ENCODE measurements at regions not wholly inside any gene's neighbourhood (a gene's known extent, or its start where the extent isn't known, plus 50 kb on each side); places are given as distances from the start of the nearest gene placed in this dataset.

DNA sequence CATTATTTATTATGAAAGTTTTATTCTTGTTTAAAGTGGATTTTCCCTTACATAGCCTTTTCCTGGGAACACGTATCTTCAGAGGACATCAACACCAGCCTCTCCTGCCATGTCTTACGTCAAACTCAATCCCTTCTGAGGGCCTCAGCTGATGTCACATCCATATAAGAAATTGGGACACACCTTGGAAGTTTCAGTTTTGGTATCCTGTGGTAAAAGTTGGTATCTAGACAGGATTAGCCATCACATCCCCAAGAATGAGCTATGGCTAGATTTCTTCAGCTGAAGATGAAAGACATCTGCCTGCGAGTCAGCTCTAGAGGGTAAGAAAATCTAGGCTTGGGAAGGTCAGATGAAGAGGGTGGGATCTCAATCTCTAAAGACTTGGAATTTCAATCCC, 75.8 kb upstream of the ZNF516 start:
- DNase-seq (ENCODE audit: low spot score): no peak

DNA sequence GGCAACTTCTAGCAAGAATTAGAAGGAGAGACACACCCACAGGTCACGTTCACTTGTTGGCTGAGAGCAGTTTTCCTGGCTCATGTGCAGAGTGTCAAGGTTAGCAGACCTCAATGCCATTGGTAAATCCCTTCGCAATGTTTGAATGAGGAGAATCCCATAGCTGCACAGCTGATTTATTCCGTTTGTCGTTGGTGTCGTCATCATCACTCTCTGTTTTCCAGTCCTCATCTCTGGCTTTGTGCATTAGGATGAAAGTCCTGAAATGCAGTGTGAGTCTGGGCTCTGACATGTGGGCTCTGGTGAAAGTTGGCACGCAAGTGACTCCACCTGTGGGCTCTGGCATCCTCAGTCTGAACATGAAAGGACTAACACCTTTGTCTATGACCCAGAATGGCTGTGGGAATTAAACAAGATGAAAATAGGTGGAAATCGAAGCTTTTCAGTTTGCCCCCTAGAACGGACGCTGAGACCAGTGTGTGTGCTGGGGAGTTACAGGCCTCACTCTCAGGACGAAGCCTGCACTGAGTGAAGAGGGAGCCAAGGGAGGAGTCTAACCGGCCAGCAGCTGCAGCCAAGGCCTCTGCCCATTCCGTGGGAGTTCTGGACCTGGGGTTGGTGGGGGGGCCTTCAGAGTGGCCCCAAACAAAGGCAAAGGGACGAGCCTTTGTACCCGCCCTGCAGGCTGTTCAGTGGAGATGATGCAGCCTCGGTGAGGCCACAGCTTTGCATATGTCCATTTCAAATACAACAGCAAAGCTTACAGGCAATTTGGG, 74.8 kb upstream of the ZNF516 start:
- DNase-seq (ENCODE audit: low spot score): no peak

DNA sequence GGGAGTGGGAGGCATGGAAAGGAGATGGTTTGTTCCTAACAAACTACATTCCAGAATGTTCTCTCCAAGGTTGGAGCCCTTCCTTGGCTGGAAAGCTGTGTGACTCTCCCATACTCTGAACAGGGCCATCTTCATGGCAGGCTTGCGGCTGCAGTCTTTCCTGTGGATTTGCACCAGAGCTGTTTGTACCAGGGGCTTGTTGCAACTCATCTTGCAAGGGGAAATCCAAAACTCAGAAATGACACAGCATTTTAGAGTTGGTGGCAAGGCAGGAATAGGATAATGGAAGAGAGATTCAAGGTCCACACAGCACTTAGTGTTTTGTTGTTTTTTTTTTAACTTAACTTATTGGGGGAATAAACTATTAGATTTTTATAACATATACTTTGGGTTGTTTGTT, 73.7 kb upstream of the ZNF516 start:
- DNase-seq (ENCODE audit: low spot score): no peak

DNA sequence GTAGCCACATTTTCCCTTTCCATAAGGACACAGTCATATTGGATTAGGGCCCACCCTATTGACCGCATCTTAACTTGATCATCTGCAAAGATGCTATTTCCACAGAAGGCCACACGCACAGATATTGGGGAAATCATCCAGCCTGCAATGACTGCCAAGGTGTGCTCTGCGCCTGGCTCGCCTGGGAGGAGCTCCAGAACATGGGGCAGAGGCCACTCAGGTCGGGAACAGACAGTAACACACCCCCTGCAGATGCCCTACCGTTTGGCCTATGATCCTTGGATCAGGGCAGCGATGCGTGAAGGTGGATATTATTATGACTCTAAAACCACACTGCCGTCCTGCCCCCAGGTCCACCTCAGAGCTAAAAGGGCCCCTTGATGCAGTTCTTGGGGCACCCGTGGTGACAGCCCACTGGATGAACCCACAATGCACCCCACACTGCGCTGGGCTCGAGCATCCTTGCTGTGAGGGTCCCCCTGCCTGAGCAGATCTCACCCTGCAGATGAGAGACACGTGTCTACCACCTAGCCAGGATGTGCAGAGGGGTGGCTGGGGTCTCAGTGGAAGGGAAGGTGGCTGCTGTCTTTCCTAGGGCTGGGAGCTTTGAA, 72.9 kb upstream of the ZNF516 start:
- no peak for DNase-seq (ENCODE audit: low spot score)

DNA sequence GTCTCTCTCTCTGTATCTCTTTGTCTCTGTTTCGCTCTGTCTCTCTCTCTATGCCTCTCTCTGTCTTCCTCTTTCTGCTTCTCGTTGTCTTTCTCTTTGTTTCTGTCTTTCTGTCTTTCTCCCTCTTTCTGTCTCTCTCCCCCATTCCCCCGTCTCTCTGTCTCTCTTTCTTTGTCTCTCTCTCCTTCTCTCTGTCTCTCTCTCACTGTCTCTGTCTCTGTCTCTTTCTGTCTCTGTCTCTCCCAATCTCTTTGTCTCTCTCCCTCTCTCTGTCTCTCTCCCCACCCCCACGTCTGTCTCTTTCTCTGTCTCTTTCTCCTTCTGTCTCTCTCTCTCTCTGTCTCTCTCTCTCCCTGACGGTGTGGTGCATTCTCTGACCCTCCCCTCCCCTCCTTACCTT, 71.9 kb upstream of the ZNF516 start:
- no peak for DNase-seq (ENCODE audit: low spot score)

DNA sequence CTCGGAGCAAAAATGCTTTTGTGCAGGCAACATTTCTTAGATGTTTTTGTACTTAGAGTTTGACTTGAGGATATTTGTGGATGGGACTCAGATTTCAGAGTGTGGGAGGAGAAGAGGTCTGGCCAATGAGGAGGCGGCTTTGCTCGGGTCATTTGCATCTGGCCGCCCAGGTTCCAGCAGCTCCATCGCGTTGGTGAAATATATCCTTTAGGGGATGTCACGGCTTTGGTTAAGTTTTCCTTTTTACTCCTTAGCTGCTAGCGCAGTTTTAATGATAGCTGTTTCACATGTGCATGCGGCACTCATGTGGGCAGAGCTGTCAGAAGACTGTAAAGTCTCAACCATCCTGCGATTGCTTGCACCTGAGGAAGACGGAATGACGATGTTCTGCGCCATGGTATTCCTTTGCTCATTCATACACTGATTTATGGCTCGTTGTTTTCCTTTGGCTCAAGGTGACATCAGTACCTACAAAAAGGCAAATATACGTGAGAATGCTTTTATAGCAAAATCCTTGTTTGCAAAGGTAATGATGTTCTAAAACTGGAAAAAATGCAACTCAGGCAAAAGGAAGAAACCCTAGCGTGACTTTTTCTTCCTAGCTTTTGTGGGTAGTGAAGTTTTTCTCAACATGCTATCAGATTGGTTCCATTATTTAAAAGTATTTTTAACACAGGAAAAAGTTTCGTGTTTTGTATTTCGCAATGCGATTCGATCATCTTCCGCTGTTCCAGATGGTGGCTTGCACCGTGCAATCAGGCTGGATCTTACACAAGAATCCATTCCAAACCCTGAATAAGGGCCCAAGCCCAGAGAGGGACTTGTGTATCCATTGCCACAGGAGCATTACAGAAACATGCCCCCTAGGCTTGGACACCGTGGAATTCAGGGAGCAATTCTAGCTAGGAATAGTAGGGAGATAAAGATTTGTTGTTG, 70.5 kb upstream of the ZNF516 start:
- DNase-seq (ENCODE audit: low spot score): peak; percentile 87

DNA sequence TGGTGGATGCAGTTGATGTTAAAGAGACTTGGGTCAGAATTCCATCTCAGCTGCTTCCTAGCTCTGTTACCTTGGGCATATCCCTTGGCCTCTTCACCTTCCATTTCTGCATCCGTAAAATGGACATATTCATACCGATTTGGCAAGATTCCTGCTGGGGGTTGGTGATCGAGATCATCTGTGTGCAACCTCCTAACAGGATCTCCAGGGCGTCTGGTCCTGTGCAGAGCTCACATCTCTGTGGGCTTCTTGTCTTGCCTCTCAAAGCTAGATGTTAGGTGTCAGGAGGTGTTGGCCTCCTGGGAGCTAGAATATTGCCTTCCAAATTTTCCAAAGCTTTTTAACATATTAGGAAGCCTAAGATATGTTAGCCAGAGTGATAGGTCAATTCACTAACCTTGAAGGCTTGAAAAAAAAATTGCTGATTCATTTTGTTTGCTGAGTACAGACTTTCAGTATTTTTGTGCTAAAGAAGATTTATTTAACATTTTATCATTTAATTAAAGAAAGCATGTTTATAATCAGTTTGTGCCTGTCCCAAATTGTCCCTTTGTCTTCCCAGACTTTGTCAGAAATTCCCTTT, 69.7 kb upstream of the ZNF516 start:
- DNase-seq (ENCODE audit: low spot score): no peak

DNA sequence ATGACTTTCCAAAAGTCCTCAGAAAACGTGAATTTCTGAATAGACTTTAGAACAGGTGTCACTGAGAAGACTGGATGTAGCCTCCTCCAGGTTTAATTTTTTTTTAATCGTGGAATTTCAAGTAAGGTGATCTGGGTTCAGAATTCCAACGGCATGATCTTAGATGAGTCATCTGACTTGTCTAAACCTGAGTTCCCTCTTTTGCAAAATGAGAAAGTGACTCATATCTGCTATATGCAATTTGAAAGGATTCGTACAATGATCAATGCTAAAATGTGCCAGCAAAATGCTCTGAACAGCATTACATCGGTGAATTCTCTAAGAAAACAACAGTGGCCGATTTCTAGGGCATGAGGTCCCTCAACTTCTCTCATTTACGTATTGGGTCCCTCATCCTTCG, 69.1 kb upstream of the ZNF516 start:
- no peak for DNase-seq (ENCODE audit: low spot score)

DNA sequence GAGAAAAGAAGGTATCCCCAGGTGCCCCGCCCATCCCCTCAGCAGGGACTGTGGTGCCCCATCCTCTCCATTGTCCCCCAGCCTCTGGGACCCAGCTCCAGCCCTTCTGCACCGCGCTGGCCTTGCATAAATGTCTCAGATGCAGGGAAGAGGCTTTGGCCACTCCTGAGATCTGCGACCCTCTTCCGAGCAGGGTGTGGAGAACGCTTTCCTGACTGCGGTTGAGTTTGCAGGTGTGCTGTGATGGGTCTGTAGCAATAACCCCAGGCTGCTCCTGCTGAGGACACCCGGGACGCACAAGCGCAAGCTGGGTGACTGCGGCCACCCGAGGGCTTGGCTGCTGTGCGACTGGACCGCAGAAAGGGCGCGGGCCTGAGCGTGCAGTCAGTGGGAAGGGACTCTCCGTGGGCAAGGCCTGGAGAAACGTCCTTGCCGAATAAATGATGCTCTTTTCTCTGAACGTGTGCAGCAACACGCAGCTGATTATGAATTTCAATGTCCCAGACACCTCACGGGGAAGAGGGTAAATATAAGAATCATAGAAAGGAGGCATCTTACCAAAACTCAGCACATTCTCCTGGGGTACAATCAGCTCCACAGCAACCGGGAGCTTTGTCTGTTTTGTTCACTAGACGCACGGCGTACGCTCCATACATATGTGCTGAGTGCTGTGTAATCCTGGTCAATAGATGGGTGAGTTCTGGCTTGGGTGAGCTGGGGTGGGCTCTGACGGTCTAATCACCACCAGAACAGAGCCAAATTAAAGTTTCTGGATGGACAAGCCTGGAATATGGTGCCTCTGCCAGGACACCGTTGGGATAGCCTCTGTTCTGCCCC, 67.5 kb upstream of the ZNF516 start:
- DNase-seq (ENCODE audit: low spot score): no peak

DNA sequence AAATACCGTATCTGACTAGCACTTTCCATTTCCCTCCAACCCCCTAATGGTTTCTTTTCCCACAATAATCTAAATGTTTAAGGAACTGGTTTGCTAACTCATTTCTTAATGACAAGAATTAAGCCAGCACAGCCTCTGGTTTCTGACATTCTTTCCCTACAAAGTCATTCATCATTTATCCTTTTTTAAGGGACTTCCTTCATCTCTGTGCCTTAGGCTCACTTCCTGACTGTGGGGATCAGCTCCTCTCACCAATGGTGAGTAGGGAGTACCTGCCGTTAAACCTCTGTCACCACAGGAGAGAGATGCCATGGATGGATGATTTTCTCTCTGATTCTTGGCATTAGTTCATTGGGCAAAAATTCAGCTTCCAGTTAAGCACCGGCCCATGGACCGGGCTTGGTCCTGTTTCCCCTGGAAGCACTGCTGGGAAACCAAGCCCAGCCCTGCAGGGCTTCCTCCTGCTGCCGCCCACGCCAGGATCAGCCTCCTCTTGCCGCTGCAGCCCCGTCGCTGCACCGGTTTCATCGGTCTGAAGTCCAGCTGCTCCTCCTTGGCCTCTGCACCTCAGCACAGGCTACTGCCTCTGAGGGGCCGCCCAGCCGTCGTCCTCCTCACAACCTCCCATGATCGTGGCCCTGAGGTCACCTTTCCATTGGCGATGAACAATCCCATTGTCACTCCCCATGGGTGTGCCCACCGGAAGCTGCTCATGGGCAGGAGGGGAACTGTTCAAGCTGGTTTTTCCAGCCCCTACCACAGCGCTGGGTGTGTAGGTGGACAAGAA, 64.0 kb upstream of the ZNF516 start:
- DNase-seq (ENCODE audit: low spot score): no peak

DNA sequence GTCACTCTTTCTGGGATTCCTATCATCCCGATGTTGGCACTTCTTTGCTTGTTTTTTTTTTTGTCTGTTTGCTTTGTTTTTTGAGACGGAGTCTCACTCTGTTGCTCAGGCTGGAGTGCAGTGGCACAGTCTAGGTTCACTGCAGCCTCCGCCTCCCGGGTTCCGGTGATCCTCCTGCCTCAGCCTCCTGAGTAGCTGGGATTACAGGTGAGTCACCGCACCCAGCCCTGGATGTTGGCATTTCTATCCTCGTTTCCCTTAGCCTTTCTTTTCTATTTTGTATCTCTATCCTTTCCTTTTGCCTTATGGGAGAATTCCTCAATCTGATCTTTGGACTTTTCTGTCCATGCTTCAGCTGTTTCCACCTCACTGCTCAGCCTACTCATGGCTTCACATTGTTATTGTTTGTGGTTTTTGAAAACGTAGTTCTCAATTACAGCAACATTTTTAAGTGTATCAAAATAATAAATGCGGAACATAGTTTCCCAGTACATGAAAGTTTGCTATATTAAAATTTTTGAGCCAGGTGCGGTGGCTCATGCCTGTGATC, 62.1 kb upstream of the ZNF516 start:
- no peak for DNase-seq (ENCODE audit: low spot score)

DNA sequence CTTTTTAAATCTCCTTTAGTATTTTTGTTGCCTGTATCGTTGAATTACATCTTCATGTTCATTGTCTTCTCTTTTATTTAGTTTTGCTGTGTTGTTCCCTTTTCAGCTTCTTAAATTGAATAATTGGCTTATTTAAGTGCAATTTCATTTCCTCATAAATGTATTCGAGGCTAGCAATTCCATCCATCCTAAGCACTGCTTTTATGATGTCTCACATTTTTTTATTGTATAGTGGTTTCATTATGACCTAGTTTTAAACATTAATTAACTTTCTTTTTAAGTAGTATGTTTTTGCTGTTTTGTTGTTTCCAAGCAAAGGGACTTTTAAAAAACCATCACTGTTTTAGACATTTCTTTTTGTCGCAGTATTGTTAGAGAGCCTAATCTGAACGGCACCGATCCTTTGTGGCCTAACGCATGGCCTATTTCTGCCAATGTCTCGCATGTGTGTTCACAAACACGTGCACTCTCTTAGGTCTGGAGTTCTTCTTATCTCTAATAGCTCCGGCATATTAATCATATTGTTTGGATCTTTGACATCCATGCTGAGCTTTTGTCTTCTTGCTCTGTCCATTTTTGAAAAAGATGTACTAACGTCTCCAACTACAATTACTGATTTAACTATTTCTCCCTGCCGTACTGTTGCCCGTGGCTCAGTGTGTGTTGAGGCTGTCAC, 59.6 kb upstream of the ZNF516 start:
- DNase-seq (ENCODE audit: low spot score): no peak

DNA sequence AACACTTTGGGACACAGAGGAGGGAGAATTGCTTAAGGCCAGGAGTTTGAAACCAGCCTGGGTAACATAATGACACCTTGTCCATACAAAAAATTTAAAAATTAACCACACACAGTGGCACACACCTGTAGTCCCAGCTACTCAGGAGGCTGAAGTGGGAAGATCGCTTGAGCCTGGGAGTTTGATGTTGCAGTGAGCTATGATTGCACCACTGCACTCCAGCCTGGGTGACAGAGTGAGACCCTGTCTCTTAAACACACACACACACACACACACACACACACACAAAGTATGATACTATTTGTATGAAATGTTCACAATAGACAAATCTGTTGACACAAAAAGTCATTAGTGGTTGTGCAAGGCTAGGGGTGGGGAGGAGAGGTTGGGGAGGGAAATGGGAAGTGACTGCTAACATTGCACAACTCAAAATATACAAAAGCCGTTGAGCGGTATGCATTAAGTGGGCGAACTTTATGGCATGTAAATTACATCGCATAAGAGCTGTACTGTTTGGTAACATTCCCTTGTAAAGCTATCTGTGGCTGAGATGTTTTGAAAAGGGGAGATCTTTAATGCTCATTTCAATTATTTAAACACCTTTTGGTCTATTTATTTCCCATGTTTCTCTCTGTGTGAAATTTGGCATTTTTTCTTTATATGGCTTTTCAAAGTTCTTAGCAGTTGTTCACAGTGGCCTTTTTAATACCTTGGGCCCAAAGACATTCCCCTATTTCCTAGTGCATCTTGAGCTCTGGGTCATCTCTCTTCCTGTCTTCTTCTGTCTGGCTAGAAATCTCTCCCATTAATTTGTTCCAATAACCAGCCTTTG, 58.9 kb upstream of the ZNF516 start:
- DNase-seq (ENCODE audit: low spot score): no peak

DNA sequence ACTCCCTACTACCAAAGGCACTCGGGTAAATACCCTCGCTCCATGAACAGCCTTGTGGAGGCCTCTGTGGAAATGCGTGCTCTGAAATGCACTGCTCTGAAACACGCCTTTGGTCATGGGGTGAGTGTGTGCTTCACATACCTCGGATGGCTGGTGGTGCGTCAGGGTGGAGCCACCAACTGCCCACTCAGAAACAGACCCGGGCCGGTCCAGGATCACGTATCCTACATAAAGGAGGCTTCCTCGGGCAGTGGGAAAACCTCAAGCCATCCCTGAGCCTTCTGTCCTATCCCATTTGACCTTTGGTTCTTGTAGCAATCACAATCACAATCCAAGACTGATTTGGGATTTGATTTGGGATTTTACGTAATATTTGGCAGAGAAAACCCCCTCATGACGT, 53.5 kb upstream of the ZNF516 start:
- no peak for DNase-seq (ENCODE audit: low spot score)

DNA sequence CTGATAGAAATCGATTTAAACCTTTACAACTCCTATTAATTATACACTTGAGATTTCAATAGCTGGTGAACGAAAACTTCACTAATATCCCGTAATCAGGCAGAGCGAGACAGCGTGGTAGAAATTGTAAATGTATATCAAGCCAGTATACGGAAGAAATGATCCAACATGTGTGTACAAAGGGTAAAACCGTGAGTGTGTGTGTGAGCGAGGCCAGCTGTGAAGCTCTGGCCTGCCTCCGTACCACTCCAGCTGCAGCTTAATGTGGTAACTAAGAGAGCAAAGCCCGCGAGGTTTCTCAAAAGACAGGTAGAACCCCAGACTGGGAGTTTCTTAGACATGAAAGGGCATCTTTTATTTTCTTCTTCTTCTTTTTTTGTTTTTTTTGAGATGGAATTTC, 52.3 kb upstream of the ZNF516 start:
- no peak for DNase-seq (ENCODE audit: low spot score)

DNA sequence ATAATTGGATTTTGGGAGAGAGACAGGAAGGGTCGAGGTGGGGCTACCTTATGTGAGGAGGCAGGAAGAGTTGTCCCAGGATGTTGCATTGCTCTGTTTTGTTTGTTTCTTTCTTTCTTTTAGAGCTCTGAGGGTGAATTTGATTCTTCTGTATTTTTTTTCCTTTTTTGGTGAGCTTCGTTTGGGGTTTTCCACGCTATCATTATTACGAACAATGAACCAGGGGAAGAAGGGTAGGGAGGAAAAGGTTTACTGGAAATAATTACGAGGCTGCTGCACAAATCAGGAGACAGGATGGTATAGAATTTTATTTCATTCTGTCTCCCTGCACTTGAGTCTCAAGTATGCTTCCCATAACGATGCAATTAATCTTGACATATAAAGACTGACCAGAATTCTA, 51.4 kb upstream of the ZNF516 start:
- DNase-seq (ENCODE audit: low spot score): no peak

DNA sequence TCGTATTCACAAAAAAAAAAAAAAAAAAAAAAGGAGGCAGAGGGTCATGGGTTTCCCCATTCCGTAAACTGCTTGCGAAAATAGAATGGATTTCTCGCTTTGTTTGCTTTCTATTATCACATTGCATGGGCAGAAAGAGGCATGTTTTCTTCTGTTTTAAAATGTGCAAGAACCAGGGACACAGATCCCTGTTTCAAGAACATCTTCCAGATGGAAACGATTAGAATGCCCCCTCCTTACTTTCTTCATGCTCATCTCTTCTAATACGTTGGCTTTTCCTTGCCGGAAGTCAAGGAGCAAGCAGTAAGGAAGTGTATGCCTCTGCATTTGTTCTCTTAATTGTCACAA, 51.0 kb upstream of the ZNF516 start:
- DNase-seq (ENCODE audit: low spot score): no peak

DNA sequence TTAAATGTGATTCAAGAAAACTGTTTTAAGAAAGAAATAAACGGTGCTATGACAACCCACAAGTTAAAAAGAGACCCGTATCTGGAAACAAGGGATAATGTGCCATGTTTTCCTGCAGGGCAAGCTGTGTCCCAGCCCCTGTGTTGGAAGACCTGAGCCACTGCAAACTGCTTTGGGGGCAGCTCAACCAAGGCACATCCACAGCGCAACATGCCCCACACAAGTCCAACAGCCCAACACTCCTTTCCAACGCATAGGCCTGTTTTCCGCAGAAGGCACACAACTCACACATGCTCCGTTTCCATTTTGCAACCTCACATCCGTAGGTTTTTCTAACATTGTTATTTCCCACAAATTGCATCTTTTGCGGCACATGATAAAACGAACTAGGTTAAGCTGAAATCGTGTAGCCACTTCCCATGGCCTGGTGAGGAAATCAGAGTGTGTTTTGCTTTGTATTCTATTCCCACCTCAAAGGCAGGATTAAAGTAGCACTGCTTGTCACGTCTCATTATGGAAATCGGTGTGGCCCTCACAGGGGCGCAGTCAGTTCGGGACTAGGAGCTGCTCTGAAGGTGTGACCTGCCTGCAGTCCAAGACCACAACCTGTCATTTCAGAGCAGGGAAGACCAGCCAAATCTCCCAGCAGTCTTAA, 50.5 kb upstream of the ZNF516 start:
- DNase-seq (ENCODE audit: low spot score): no peak

Measured in hepatic stellate cell (primary cell).